NOMO-1 treated with DMSO at 0.1 percent for 48 hours (cell line): ENCODE measurements at regions not wholly inside any gene's neighbourhood (a gene's known extent, or its start where the extent isn't known, plus 50 kb on each side); places are given as distances from the start of the nearest gene placed in this dataset.

Experiments used
- DNase-seq: peaks from one replicate; lab custom pipeline; 2025; ENCODE audit not compliant: unreplicated experiment; lab: John Stamatoyannopoulos, UW

DNA sequence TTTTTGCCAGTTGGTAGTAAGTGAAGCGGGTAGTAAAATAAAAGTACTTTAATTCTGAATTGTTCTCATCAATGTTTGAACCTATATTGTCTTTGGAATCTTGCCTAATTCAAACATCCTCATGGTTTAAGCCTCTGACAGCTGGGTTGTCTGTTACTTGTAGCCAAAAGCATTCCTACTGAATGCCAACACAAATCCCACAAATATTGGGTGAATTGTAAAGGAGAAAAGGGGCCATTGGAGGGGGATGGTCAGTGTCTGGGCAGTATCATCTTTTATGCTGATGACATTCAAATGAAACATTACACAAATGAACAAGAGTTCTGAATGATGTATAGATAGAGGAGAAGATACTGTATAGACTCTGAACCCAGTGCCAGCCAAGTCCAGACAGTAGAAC lies 309.5 kb downstream of the OSTF1 start:
- no peak for DNase-seq

GRCh38 chr9:75408391-75408790 lies 320.1 kb downstream of the OSTF1 start:
- no peak for DNase-seq

- DNase-seq: no peak
These were observed 322.1 kb downstream of the OSTF1 start for GRCh38 chr9:75410405-75410804.

GRCh38 chr9:75414371-75415160 lies 326.3 kb downstream of the OSTF1 start:
- DNase-seq: peak; percentile 34

- DNase-seq: no peak
These were observed 329.2 kb downstream of the OSTF1 start for GRCh38 chr9:75417471-75417870.

- DNase-seq: no peak
These were observed 330.2 kb downstream of the OSTF1 start for GRCh38 chr9:75418518-75418917.

- no peak for DNase-seq
These were observed 334.7 kb downstream of the OSTF1 start for GRCh38 chr9:75422944-75423522.

DNA sequence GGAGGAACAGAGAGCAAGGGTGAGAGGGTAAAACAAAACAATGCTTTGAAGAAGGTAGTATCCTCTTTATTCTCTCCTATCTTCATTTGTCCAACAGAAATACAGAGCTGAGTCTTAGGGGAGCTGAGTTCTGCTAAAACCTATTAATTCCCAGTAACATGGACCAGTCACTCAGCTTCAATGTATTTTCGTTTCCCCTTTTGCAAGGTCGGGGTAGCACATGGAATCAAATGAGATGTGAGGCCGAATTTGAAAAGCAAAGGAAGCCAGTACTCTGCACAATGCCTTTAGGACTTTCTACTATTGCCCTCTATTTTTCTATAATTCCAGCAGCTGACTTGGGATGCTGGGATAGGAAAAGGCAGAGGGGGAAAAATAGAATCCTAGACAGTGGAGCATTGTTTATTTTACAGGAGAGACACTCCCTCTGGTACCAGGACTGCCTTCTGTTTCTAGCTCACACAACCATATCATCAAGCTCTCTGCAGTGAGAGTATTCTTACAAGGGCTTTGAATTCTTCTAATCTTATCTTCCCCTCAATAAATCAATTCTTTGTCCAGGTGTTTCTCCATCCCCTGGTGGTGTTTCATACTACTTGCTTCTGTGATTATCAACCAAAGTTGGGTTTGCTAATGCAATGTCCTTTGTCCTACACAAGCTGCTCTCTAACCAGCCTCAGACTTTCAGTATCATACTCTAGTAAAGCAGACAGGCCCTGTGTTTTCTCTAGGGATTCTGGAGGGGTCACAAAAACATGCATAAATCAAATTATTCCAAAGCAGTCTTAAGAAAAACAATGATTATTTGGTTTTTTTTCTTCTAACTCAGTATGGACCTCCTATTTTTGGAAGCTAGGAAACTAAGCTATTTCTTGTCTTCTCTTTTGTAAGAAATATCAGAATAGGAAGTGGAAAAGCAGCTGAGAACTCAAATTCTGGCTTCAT lies 341.5 kb downstream of the OSTF1 start:
- DNase-seq: peak; percentile 42

DNA sequence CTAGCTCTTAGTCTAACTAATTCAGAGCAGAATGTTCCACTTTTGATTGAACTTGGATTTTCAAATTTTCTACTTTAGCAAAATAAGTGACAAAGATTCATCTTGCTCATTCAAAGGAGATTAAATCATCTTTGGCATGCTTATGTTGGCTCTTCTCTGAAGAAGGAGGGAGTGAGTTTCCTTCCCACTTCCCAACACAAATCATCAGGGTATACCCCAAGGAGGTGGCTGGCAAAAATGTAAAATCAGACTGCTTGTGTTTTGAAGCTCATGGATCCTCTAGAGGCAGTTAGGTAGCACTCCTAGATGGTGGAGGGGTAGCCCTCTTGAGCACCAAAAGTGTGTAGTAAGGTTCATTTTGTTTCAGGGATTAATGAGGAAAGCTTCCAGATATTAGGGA lies 343.1 kb downstream of the OSTF1 start:
- no peak for DNase-seq

DNA sequence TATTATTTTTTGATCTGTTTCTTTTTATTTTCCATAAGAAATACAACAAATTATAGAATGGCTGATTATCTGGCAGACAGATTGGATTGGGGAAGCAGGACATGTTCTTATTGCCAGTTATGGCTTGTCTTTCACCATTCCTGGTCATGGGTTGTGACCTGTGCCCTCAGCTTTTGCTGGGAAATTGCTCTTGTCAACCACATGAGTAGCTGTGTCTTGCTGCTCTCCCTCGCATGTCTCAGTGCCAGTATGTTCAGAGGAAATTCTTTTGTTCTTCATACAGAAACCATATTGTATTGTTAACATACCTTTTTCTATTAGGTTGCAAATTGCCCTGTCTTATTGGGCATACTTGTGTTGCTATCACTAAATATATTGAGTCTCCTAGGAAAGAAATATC lies 344.1 kb downstream of the OSTF1 start:
- DNase-seq: no peak

DNA sequence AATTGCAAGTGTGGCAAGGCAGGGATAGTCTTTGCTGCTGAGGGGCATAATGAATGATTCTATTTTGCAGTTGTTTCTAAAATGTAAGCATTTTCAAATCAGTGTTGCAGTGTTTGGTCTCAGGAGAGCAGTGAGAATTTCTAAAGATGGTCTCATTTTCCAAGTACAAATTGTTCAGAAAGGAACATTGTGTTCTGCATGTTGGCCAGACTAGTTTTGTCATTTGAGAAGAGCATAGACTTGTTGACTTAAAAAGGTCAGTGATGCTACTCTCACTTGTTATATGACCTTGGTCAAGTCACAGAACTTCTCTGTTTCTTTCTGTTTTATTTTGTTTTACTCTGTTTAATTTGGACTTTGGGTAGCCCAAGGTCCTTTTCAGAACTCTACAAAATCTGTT lies 344.6 kb downstream of the OSTF1 start:
- no peak for DNase-seq

- no peak for DNase-seq
These were observed 350.4 kb downstream of the OSTF1 start for GRCh38 chr9:75438716-75439115.

DNA sequence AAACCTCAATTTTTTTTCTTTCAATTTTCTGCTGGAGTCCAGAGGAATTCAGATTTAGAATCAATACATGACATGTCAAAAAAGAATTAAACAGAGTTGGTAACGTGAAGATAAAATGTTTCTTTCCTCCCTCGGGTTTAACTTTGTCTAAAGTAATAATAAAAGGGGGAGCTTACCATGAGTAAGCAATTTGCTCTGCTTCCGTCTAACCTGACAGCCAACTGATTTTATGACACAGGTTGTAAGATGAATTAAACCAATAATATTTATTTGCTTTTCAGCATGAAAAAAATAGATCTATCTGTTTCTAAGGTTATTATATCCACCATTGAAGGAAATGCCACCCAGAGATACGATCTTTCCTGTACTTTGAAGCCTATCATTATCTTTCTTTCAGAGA lies 352.6 kb downstream of the OSTF1 start:
- DNase-seq: no peak

DNA sequence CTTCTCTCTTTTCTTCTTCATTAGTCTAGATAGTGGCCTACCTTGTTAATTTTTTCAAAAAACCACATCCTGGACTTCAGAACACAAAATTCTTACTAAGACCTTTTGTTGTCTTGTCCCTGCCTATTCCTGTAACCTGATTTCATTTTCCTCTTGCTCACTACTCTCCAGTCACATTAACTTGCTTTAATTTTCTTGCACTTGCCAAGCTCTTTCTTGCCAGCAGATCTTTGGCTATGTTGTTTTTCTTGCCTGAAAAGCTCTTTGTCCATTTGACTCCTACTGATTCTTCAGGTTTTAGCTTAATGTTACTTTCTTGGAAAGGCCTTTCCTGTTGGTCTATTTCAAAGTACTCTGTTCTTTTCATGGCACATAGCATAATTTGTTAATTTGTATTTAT lies 356.8 kb downstream of the OSTF1 start:
- no peak for DNase-seq

DNA sequence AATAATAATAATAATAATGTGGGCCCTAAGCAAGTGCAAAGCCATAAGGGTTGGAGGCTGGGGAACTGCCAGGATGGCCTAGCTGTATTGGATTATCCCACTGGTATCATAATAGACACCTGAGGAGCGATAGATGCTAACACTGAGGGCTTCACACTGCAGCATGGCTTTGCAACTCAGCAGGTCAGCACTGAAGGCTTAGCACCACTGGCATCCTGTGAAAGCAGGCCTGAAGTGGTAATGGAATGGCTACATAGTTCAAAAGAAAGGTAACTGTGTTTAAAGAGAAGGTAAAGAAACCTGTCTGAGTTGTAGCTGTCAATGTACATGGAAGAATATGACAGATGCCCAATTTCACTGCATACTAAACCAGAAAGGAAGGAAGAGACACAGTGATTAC lies 359.0 kb downstream of the OSTF1 start:
- DNase-seq: no peak

DNA sequence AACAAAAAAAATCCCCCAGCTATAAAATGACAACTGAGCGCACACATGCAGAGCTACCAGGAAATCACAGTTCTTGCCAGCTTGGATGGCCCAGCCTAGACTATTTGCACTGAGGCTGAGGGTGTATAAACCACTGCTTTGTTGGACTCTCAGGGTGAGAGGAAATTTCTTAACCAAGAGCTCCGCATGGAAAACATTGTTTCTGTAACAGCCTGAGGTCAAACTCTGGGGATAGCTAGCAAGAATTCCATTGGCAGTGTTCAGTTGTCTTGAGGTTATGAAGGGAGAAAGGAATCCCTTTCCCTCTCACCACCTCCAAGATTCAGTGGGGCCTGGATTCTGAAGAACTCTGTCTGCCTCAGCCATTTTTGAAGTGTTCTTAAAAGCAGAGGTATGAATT lies 360.0 kb downstream of the OSTF1 start:
- no peak for DNase-seq

- no peak for DNase-seq
These were observed 360.6 kb downstream of the OSTF1 start for GRCh38 chr9:75448955-75449354.

- no peak for DNase-seq
These were observed 362.7 kb downstream of the OSTF1 start for GRCh38 chr9:75451045-75451444.

GRCh38 chr9:75451505-75451904 lies 363.2 kb downstream of the OSTF1 start:
- no peak for DNase-seq

- DNase-seq: peak; percentile 4
These were observed 364.2 kb downstream of the OSTF1 start for GRCh38 chr9:75452512-75452911.

GRCh38 chr9:75454043-75454442 lies 365.7 kb downstream of the OSTF1 start:
- DNase-seq: no peak

DNA sequence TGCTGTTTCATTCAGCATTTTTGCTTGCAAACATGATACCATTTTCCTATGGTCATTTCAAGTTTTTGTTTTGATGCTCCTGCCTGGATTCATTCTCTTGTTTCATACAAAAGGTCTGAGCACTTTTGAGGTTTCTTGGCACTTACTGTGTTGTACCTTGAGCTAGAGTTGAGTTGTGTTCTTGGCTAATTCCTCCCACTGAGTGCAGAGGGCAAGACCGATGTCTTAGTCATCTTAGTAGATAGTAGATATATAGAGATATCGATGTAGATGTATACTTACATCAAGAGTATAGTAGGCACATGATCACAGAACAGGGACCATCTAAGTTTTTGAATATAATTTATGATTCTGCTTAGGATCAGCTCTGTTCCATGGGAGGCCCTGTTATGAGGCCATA lies 366.6 kb downstream of the OSTF1 start:
- no peak for DNase-seq
